ENCODE measurements at regions not wholly inside any gene's neighbourhood (a gene's known extent, or its start where the extent isn't known, plus 50 kb on each side); places are given as distances from the start of the nearest gene placed in this dataset.

GRCh38 chr5:158270996-158271554, 412.1 kb upstream of the CLINT1 start:
- TF ChIP-seq, protein P1, sequence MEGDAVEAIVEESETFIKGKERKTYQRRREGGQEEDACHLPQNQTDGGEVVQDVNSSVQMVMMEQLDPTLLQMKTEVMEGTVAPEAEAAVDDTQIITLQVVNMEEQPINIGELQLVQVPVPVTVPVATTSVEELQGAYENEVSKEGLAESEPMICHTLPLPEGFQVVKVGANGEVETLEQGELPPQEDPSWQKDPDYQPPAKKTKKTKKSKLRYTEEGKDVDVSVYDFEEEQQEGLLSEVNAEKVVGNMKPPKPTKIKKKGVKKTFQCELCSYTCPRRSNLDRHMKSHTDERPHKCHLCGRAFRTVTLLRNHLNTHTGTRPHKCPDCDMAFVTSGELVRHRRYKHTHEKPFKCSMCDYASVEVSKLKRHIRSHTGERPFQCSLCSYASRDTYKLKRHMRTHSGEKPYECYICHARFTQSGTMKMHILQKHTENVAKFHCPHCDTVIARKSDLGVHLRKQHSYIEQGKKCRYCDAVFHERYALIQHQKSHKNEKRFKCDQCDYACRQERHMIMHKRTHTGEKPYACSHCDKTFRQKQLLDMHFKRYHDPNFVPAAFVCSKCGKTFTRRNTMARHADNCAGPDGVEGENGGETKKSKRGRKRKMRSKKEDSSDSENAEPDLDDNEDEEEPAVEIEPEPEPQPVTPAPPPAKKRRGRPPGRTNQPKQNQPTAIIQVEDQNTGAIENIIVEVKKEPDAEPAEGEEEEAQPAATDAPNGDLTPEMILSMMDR (conservative IDR thresholded peaks at IDR 0.05; ENCODE audit: low read depth, low read length): no peak
- no peak for DNase-seq (ENCODE audit: low read depth)
- no peak overlapping the region for H3K4me3 ChIP-seq (ENCODE audit: low read depth, low read length)

GRCh38 chr5:158268286-158268685, 409.3 kb upstream of the CLINT1 start:
- H3K4me3 ChIP-seq (ENCODE audit: low read depth, low read length): no peak overlapping the region
- TF ChIP-seq, protein P1 (conservative IDR thresholded peaks at IDR 0.05; ENCODE audit: low read depth, low read length): no peak
- DNase-seq (ENCODE audit: low read depth): no peak

DNA sequence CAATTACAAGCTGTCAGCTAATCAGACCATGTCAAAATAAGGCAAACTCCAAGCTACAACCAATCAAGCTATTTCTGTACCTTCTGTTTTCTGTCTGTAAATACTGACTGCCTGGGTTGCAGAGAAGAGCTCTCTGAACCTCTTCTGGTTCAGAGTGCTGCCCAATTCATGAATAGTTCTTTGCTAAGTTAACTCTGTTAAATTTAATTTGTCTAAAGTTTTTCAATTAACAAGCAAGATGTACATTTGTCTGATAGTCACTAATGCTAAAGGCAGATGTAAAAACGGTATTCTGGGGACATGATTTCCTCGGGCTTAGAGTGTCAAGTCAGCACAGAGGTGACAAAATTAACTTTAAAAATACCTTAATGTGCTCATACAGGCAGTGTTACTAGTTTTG, 408.3 kb upstream of the CLINT1 start:
- TF ChIP-seq, protein P1 (conservative IDR thresholded peaks at IDR 0.05; ENCODE audit: low read depth, low read length): no peak
- no peak for DNase-seq (ENCODE audit: low read depth)
- no peak overlapping the region for H3K4me3 ChIP-seq (ENCODE audit: low read depth, low read length)

GRCh38 chr5:158265931-158266700, 407.2 kb upstream of the CLINT1 start:
- DNase-seq (ENCODE audit: low read depth): no peak
- TF ChIP-seq, protein P1 (conservative IDR thresholded peaks at IDR 0.05; ENCODE audit: low read depth, low read length): no peak
- no peak overlapping the region for H3K4me3 ChIP-seq (ENCODE audit: low read depth, low read length)

DNA sequence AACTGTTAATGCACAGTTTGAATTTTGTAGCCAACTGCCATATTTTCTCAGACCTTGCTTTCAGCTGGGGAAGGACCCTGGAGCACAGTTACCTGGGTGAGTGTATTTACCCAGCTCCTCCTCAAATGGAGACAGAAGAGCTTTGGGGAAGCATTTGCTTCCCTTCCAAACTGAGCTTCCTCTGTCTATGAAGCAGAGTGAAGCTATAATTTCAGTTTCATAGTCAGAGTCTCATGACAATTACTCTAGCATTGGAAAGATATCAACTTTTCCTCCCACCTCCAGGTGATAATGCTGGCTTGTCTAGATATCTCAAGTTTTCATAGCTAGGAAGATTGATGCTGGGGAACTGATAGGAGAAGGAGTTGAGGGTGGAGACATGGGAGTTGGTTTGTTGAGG, 406.4 kb upstream of the CLINT1 start:
- DNase-seq (ENCODE audit: low read depth): no peak
- no peak overlapping the region for H3K4me3 ChIP-seq (ENCODE audit: low read depth, low read length)
- TF ChIP-seq, protein P1 (conservative IDR thresholded peaks at IDR 0.05; ENCODE audit: low read depth, low read length): no peak

DNA sequence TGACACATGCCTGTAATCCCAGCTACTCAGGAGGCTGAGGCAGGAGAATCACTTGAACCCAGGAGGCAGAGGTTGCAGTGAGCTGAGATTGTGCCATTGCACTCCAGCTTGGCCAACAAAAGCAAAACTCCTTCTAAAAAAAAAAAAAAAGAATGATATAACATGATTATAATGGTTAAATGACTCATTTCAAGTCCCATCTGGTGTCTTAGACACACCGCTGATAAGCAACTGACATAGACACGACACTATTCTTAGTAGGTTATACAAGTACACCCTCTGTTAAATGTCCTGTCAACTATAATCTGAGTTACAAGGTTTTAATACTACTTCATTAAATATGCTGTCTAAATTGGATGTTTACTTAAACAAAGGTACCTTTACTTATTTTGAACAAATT, 405.3 kb upstream of the CLINT1 start:
- TF ChIP-seq, protein P1 (conservative IDR thresholded peaks at IDR 0.05; ENCODE audit: low read depth, low read length): no peak
- DNase-seq (ENCODE audit: low read depth): no peak
- no peak overlapping the region for H3K4me3 ChIP-seq (ENCODE audit: low read depth, low read length)
